ENCODE measurements at regions not wholly inside any gene's neighbourhood (a gene's known extent, or its start where the extent isn't known, plus 50 kb on each side); places are given as distances from the start of the nearest gene placed in this dataset.

- no peak for ATAC-seq
- TF ChIP-seq SNAI2 (CRISPR knock-in tag; IDR thresholded peaks at IDR 0.05) (no peak), ZFP30 (CRISPR knock-in tag; IDR thresholded peaks at IDR 0.05) (no peak), ZFP3 (CRISPR knock-in tag; IDR thresholded peaks at IDR 0.05) (no peak), GLIS3 (CRISPR knock-in tag; IDR thresholded peaks at IDR 0.05) (no peak), ISL1 (CRISPR knock-in tag; IDR thresholded peaks at IDR 0.05) (no peak), ESRRG (CRISPR knock-in tag; IDR thresholded peaks at IDR 0.05) (no peak)
- TF ChIP-seq, protein P1, sequence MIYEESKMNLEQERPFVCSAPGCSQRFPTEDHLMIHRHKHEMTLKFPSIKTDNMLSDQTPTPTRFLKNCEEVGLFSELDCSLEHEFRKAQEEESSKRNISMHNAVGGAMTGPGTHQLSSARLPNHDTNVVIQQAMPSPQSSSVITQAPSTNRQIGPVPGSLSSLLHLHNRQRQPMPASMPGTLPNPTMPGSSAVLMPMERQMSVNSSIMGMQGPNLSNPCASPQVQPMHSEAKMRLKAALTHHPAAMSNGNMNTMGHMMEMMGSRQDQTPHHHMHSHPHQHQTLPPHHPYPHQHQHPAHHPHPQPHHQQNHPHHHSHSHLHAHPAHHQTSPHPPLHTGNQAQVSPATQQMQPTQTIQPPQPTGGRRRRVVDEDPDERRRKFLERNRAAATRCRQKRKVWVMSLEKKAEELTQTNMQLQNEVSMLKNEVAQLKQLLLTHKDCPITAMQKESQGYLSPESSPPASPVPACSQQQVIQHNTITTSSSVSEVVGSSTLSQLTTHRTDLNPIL (CRISPR knock-in tag; IDR thresholded peaks at IDR 0.05; ENCODE audit: low read depth): no peak
Observed at GRCh38 chr13:55705971-55706370, 1434.7 kb upstream of the PRR20A start.

DNA sequence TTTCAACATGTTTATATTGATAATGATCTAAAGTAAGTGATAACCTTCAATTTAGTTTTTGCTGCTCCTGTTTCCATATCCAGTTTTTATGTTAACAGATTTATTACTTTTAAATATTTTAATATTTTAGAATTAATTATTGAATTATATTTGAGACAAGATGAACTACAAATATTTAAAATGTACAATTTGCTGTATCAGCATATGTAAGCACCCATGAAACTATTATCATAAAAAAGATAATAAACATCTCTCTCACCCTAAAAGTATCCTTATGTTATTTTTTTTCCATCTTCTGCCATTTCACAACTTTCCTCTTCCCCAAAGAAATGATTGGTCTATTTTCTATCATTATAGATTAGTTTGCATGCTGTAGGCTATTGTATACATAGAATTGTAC lies 1426.6 kb upstream of the PRR20A start:
- TF ChIP-seq ZFP3 (CRISPR knock-in tag; IDR thresholded peaks at IDR 0.05): no peak
- TF ChIP-seq ZNF8 (CRISPR knock-in tag; IDR thresholded peaks at IDR 0.05): no peak
- TF ChIP-seq, protein P2, sequence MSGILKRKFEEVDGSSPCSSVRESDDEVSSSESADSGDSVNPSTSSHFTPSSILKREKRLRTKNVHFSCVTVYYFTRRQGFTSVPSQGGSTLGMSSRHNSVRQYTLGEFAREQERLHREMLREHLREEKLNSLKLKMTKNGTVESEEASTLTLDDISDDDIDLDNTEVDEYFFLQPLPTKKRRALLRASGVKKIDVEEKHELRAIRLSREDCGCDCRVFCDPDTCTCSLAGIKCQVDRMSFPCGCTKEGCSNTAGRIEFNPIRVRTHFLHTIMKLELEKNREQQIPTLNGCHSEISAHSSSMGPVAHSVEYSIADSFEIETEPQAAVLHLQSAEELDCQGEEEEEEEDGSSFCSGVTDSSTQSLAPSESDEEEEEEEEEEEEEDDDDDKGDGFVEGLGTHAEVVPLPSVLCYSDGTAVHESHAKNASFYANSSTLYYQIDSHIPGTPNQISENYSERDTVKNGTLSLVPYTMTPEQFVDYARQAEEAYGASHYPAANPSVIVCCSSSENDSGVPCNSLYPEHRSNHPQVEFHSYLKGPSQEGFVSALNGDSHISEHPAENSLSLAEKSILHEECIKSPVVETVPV (CRISPR knock-in tag; IDR thresholded peaks at IDR 0.05): no peak
- no peak for TF ChIP-seq ISL1 (CRISPR knock-in tag; IDR thresholded peaks at IDR 0.05)
- no peak for TF ChIP-seq ZC3H10 (CRISPR knock-in tag; IDR thresholded peaks at IDR 0.05)
- TF ChIP-seq ZFP30 (CRISPR knock-in tag; IDR thresholded peaks at IDR 0.05): no peak
- no peak for TF ChIP-seq SNAI2 (CRISPR knock-in tag; IDR thresholded peaks at IDR 0.05)
- TF ChIP-seq ARNTL (CRISPR knock-in tag; IDR thresholded peaks at IDR 0.05; ENCODE audit: borderline replicate concordance, low read depth): no peak
- TF ChIP-seq PPARA (CRISPR knock-in tag; IDR thresholded peaks at IDR 0.05; ENCODE audit: borderline replicate concordance): no peak
- TF ChIP-seq ESRRG (CRISPR knock-in tag; IDR thresholded peaks at IDR 0.05): no peak
- TF ChIP-seq CSDC2 (CRISPR knock-in tag; IDR thresholded peaks at IDR 0.05): no peak
- TF ChIP-seq ZNF70 (CRISPR knock-in tag; IDR thresholded peaks at IDR 0.05): no peak
- no peak for TF ChIP-seq TCF4 (CRISPR knock-in tag; IDR thresholded peaks at IDR 0.05; ENCODE audit: borderline replicate concordance)
- TF ChIP-seq, protein P3, sequence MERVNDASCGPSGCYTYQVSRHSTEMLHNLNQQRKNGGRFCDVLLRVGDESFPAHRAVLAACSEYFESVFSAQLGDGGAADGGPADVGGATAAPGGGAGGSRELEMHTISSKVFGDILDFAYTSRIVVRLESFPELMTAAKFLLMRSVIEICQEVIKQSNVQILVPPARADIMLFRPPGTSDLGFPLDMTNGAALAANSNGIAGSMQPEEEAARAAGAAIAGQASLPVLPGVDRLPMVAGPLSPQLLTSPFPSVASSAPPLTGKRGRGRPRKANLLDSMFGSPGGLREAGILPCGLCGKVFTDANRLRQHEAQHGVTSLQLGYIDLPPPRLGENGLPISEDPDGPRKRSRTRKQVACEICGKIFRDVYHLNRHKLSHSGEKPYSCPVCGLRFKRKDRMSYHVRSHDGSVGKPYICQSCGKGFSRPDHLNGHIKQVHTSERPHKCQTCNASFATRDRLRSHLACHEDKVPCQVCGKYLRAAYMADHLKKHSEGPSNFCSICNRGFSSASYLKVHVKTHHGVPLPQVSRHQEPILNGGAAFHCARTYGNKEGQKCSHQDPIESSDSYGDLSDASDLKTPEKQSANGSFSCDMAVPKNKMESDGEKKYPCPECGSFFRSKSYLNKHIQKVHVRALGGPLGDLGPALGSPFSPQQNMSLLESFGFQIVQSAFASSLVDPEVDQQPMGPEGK (CRISPR knock-in tag; IDR thresholded peaks at IDR 0.05; ENCODE audit: borderline replicate concordance): no peak
- no peak for TF ChIP-seq TOX (CRISPR knock-in tag; IDR thresholded peaks at IDR 0.05; ENCODE audit: borderline replicate concordance)
- TF ChIP-seq GLIS3 (CRISPR knock-in tag; IDR thresholded peaks at IDR 0.05): no peak
- TF ChIP-seq, protein P4, sequence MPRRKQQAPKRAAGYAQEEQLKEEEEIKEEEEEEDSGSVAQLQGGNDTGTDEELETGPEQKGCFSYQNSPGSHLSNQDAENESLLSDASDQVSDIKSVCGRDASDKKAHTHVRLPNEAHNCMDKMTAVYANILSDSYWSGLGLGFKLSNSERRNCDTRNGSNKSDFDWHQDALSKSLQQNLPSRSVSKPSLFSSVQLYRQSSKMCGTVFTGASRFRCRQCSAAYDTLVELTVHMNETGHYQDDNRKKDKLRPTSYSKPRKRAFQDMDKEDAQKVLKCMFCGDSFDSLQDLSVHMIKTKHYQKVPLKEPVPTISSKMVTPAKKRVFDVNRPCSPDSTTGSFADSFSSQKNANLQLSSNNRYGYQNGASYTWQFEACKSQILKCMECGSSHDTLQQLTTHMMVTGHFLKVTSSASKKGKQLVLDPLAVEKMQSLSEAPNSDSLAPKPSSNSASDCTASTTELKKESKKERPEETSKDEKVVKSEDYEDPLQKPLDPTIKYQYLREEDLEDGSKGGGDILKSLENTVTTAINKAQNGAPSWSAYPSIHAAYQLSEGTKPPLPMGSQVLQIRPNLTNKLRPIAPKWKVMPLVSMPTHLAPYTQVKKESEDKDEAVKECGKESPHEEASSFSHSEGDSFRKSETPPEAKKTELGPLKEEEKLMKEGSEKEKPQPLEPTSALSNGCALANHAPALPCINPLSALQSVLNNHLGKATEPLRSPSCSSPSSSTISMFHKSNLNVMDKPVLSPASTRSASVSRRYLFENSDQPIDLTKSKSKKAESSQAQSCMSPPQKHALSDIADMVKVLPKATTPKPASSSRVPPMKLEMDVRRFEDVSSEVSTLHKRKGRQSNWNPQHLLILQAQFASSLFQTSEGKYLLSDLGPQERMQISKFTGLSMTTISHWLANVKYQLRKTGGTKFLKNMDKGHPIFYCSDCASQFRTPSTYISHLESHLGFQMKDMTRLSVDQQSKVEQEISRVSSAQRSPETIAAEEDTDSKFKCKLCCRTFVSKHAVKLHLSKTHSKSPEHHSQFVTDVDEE (CRISPR knock-in tag; IDR thresholded peaks at IDR 0.05): no peak
- ATAC-seq: no peak

- ATAC-seq: no peak
- TF ChIP-seq, protein P3 (CRISPR knock-in tag; IDR thresholded peaks at IDR 0.05; ENCODE audit: borderline replicate concordance): no peak
- no peak for TF ChIP-seq SNAI2 (CRISPR knock-in tag; IDR thresholded peaks at IDR 0.05)
- no peak for TF ChIP-seq PPARA (CRISPR knock-in tag; IDR thresholded peaks at IDR 0.05; ENCODE audit: borderline replicate concordance)
- no peak for TF ChIP-seq OSR1 (CRISPR knock-in tag; IDR thresholded peaks at IDR 0.05)
- TF ChIP-seq ISL1 (CRISPR knock-in tag; IDR thresholded peaks at IDR 0.05): no peak
- TF ChIP-seq, protein P4 (CRISPR knock-in tag; IDR thresholded peaks at IDR 0.05): no peak
- no peak for TF ChIP-seq CSDC2 (CRISPR knock-in tag; IDR thresholded peaks at IDR 0.05)
- no peak for TF ChIP-seq ZFP30 (CRISPR knock-in tag; IDR thresholded peaks at IDR 0.05)
- no peak for TF ChIP-seq TCF4 (CRISPR knock-in tag; IDR thresholded peaks at IDR 0.05; ENCODE audit: borderline replicate concordance)
- TF ChIP-seq GLIS3 (CRISPR knock-in tag; IDR thresholded peaks at IDR 0.05): no peak
- no peak for TF ChIP-seq RARB (CRISPR knock-in tag; IDR thresholded peaks at IDR 0.05)
- TF ChIP-seq ARNTL (CRISPR knock-in tag; IDR thresholded peaks at IDR 0.05; ENCODE audit: borderline replicate concordance, low read depth): no peak
- TF ChIP-seq, protein P2 (CRISPR knock-in tag; IDR thresholded peaks at IDR 0.05): no peak
- TF ChIP-seq, protein P1 (CRISPR knock-in tag; IDR thresholded peaks at IDR 0.05; ENCODE audit: low read depth): no peak
- no peak for TF ChIP-seq ZNF565 (CRISPR knock-in tag; conservative IDR thresholded peaks at IDR 0.05; ENCODE audit: low read depth)
- TF ChIP-seq ESRRG (CRISPR knock-in tag; IDR thresholded peaks at IDR 0.05): no peak
Observed at GRCh38 chr13:55727683-55728082, 1413.0 kb upstream of the PRR20A start.
